H1 (cell line): ENCODE measurements at regions not wholly inside any gene's neighbourhood (a gene's known extent, or its start where the extent isn't known, plus 50 kb on each side); places are given as distances from the start of the nearest gene placed in this dataset.

ENCODE experiments used
- CTCF ChIA-PET: fragments of 300-600 bp; sonication (Branson Sonifier 250); formaldehyde crosslinking; loops from one replicate; lab custom pipeline; 2021; ENCODE audit not compliant: partially characterized antibody; lab: Charles Lee
- POLR2A ChIA-PET: fragments of 300-600 bp; sonication (Branson Sonifier 250); formaldehyde crosslinking; loops from one replicate; lab custom pipeline; 2021; ENCODE audit warnings: inconsistent platforms; ENCODE audit not compliant: partially characterized antibody; lab: Charles Lee
- DNase-seq, 2 experiments: peaks; one replicate each; pipeline versions ENCODE4 v3.0.0 to v3.0.0-alpha.2; 2010 to 2022; ENCODE audit warnings: low spot score in 2 of 2, low read depth in 1 of 2, mixed read lengths in 1 of 2
- FAIRE-seq: peaks from 2 replicates; lab custom pipeline; 2011; peaks lifted over from hg19 to GRCh38; lab: Jason Lieb, UNC
- H2AFZ ChIP-seq: 2 replicates; pipeline ENCODE4 v1.8.1; 2012; ENCODE audit warnings: low read length, inconsistent platforms
- H2AK5ac ChIP-seq: 2 replicates; pipeline ENCODE4 v1.6.1; 2013; ENCODE audit warnings: low read depth, low read length
- H2BK120ac ChIP-seq: replicated peaks from 2 replicates; pipeline ENCODE3; 2013; ENCODE audit warnings: low read depth, low read length, inconsistent platforms
- H2BK12ac ChIP-seq: 2 replicates; pipeline ENCODE4 v1.6.1; 2013; ENCODE audit warnings: low read depth, low read length
- H2BK15ac ChIP-seq: 2 replicates; pipeline ENCODE4 v1.6.1; 2013; ENCODE audit warnings: low read length
- H2BK20ac ChIP-seq: 2 replicates; pipeline ENCODE4 v1.6.1; 2013; ENCODE audit warnings: low read length
- H2BK5ac ChIP-seq: 2 replicates; pipeline ENCODE4 v1.6.1; 2013; ENCODE audit warnings: low read depth, low read length
- H3K14ac ChIP-seq: 2 replicates; pipeline ENCODE4 v1.6.1; 2013; ENCODE audit warnings: inconsistent platforms; ENCODE audit not compliant: insufficient read length
- H3K18ac ChIP-seq: 2 replicates; pipeline ENCODE4 v1.6.1; 2013; ENCODE audit warnings: low read length; ENCODE audit errors: extremely low read depth
- H3K23ac ChIP-seq: 2 replicates; pipeline ENCODE4 v1.6.1; 2013; ENCODE audit warnings: inconsistent platforms; ENCODE audit not compliant: insufficient read length
- H3K23me2 ChIP-seq: 2 replicates; pipeline ENCODE4 v1.6.1; 2013; ENCODE audit warnings: low read depth, low read length
- H3K27ac ChIP-seq: 2 replicates; pipeline ENCODE4 v1.6.1; 2011; ENCODE audit warnings: low read depth, low read length, inconsistent platforms
- H3K27me3 ChIP-seq, 4 experiments: replicated peaks in 1 of 4; 1 replicate in 1 of 4; 2 replicates in 3 of 4; pipeline versions ENCODE4 v1.6.1 to v1.8.1; 2011 to 2013; ENCODE audit warnings: low read length in 3 of 4, mild to moderate bottlenecking in 3 of 4, inconsistent platforms in 2 of 4, mixed read lengths in 2 of 4, moderate library complexity in 1 of 4; ENCODE audit not compliant: control insufficient read depth in 3 of 4, insufficient read depth in 3 of 4; ENCODE audit errors: extremely low read depth in 1 of 4
- H3K36me3 ChIP-seq, 4 experiments: 2 replicates each; pipeline versions ENCODE4 v1.6.1 to v1.8.1; 2011 to 2013; ENCODE audit warnings: mild to moderate bottlenecking in 4 of 4, low read length in 3 of 4, moderate library complexity in 2 of 4, control low read depth in 1 of 4, inconsistent platforms in 1 of 4; ENCODE audit not compliant: insufficient read depth in 4 of 4, control insufficient read depth in 2 of 4
- H3K4ac ChIP-seq: replicated peaks from 2 replicates; pipeline ENCODE3; 2013; ENCODE audit warnings: low read length, low read depth, mixed read lengths, inconsistent platforms; ENCODE audit not compliant: insufficient read length
- H3K4me1 ChIP-seq, 4 experiments: replicated peaks in 1 of 4; 1 replicate in 1 of 4; 2 replicates in 3 of 4; pipeline versions ENCODE4 v1.6.1 to v1.8.1; 2011 to 2013; ENCODE audit warnings: low read length in 3 of 4, inconsistent platforms in 2 of 4, mixed read lengths in 1 of 4; ENCODE audit not compliant: insufficient read depth in 4 of 4, control insufficient read depth in 3 of 4
- H3K4me2 ChIP-seq, 2 experiments: 2 replicates each; pipeline versions ENCODE4 v1.6.1 to v1.8.1; 2011 to 2013; ENCODE audit warnings: low read depth in 2 of 2, low read length in 2 of 2, control low read depth in 1 of 2, inconsistent platforms in 1 of 2, mild to moderate bottlenecking in 1 of 2; ENCODE audit not compliant: insufficient read depth in 1 of 2
- H3K4me3 ChIP-seq, 4 experiments: fragments of 200-600, 300-600 bp in 1 of 4; sonication (generic), shearing (Covaris generic), sonication (Bioruptor Twin) in 1 of 4; 2 replicates each; pipeline versions ENCODE4 v1.5.1 to v1.8.1; 2011 to 2016; ENCODE audit warnings: low read length in 4 of 4, low read depth in 3 of 4, control low read depth in 2 of 4, inconsistent platforms in 2 of 4, mild to moderate bottlenecking in 2 of 4, mixed read lengths in 1 of 4, moderate library complexity in 1 of 4; ENCODE audit not compliant: insufficient read depth in 2 of 4; ENCODE audit errors: extremely low read depth in 1 of 4
- H3K56ac ChIP-seq: replicated peaks from 2 replicates; pipeline ENCODE3; 2013; ENCODE audit warnings: low read depth, mild to moderate bottlenecking, mixed read lengths, low read length, inconsistent platforms; ENCODE audit not compliant: insufficient read length
- H3K79me1 ChIP-seq: 2 replicates; pipeline ENCODE4 v1.6.1; 2013; ENCODE audit warnings: low read depth, low read length, control low read depth
- H3K79me2 ChIP-seq, 2 experiments: 2 replicates each; pipeline versions ENCODE4 v1.6.1 to v1.8.1; 2012 to 2013; ENCODE audit warnings: low read length in 2 of 2, mild to moderate bottlenecking in 2 of 2, inconsistent platforms in 1 of 2; ENCODE audit not compliant: insufficient read depth in 2 of 2, control insufficient read depth in 1 of 2
- H3K9ac ChIP-seq, 4 experiments: replicated peaks in 1 of 4; 1 replicate in 1 of 4; 2 replicates in 3 of 4; pipeline versions ENCODE4 v1.6.1 to v1.8.1; 2011 to 2013; ENCODE audit warnings: low read depth in 3 of 4, low read length in 3 of 4, control low read depth in 2 of 4, mild to moderate bottlenecking in 2 of 4, moderate library complexity in 2 of 4, inconsistent platforms in 1 of 4; ENCODE audit errors: extremely low read depth in 1 of 4
- H3K9me3 ChIP-seq, 2 experiments: 2 replicates each; pipeline versions ENCODE4 v1.6.1 to v1.8.1; 2012 to 2013; ENCODE audit warnings: mild to moderate bottlenecking in 2 of 2, moderate library complexity in 2 of 2, control low read depth in 1 of 2, inconsistent platforms in 1 of 2, low read depth in 1 of 2, low read length in 1 of 2, mixed read lengths in 1 of 2; ENCODE audit not compliant: insufficient read depth in 2 of 2
- H4K20me1 ChIP-seq, 2 experiments: replicated peaks in 1 of 2; 2 replicates each; pipeline versions ENCODE3 to v1.8.1; 2011 to 2013; ENCODE audit warnings: inconsistent platforms in 2 of 2, low read length in 2 of 2, mild to moderate bottlenecking in 1 of 2; ENCODE audit not compliant: insufficient read depth in 2 of 2, control insufficient read depth in 1 of 2
- H4K5ac ChIP-seq: 2 replicates; pipeline ENCODE4 v1.6.1; 2013; ENCODE audit warnings: low read length, low read depth, mixed read lengths, inconsistent platforms; ENCODE audit not compliant: insufficient read length
- H4K8ac ChIP-seq: 2 replicates; pipeline ENCODE4 v1.8.0; 2013; ENCODE audit warnings: mild to moderate bottlenecking, moderate library complexity, low read length, inconsistent platforms; ENCODE audit not compliant: insufficient read depth; ENCODE audit errors: extremely low read depth
- H4K91ac ChIP-seq: replicated peaks from 2 replicates; pipeline ENCODE3; 2013; ENCODE audit warnings: low read length, mixed read lengths, inconsistent platforms; ENCODE audit not compliant: insufficient read length
- NRF1 ChIP-seq: IDR thresholded peaks from 2 replicates; pipeline ENCODE4 v1.6.1; 2011; ENCODE audit warnings: mild to moderate bottlenecking, low read depth, low read length, improper control_type of control experiment
- RNF2 ChIP-seq: fragments of 200-900, 300-1000 bp; sonication (generic); IDR thresholded peaks from 2 replicates; pipeline ENCODE4 v1.7.1; 2016; ENCODE audit warnings: borderline replicate concordance, low read depth, mild to moderate bottlenecking, antibody characterized with exemption, low read length; ENCODE audit not compliant: poor library complexity, severe bottlenecking; ENCODE audit errors: missing control alignments
- WGBS, 2 experiments: shearing (Covaris generic) in 1 of 2; methylation state at CpG; one replicate each; pipeline versions ENCODE4 v1.1.6 to v1.1.7; 2013 to 2015; ENCODE audit warnings: low lambda C conversion rate in 2 of 2, mixed read lengths in 2 of 2, inconsistent platforms in 1 of 2, low coverage in 1 of 2, missing lambda C conversion rate in 1 of 2; ENCODE audit not compliant: insufficient replicate concordance in 2 of 2, insufficient coverage in 1 of 2, insufficient read length in 1 of 2; ENCODE audit errors: extremely low coverage in 1 of 2, missing lambda C conversion rate in 1 of 2; 5-methylcytosine and 5-hydroxymethylcytosine counted together

DNA sequence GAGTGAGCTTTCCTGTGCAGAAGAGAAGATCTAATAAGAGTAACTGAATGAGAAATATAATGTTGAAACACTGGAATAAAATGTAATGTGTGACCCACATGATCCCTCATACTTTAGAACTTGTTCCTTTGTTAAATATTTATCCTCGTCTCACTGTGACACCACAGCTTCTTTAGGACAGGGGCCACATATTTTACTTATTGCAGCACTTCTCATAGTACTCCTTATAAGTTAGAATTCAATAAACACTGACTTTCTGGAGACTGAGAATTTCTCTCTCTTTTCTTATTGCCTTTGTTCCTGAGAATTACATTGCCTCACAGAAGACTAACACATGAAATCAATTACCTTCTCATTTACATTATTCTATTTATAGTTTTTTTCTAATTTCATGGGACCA lies 1234.6 kb upstream of the CHAC2 start:
- DNase-seq = no peak
- POLR2A ChIA-PET = no interaction called here

More for the DNA sequence above, 1234.6 kb upstream of the CHAC2 start:
- H3K14ac ChIP-seq = no peak overlapping the region
- H3K9ac ChIP-seq = no peak overlapping the region
- H2AFZ ChIP-seq = no peak overlapping the region
- H2BK120ac ChIP-seq = no peak overlapping the region
- no peak overlapping the region for H4K5ac ChIP-seq
- no peak for TF ChIP-seq RNF2
- no peak for TF ChIP-seq NRF1
- no peaks in the 10 kb centered on the region for H3K27me3 ChIP-seq
- CTCF ChIA-PET = interaction anchor here (0.6 kb wide), 1 partner anchor 1117 kb away, joined by 3 read pairs; no protein-coding TSS in a partner anchor
- H3K4me1 ChIP-seq = no peaks in the 10 kb centered on the region
- no peak overlapping the region for H3K56ac ChIP-seq
- H3K79me2 ChIP-seq = no peaks in the 10 kb centered on the region
- H3K23me2 ChIP-seq = no peaks in the 10 kb centered on the region
- H2BK20ac ChIP-seq = no peak overlapping the region
- H4K20me1 ChIP-seq = no peaks in the 10 kb centered on the region
- no peak overlapping the region for H2BK12ac ChIP-seq
- no peak overlapping the region for H3K4me2 ChIP-seq
- no peak overlapping the region for H3K18ac ChIP-seq
- FAIRE-seq = no peak
- H3K23ac ChIP-seq = no peak overlapping the region
- H3K9me3 ChIP-seq = no peaks in the 10 kb centered on the region
- H4K91ac ChIP-seq = no peak overlapping the region
- no peak overlapping the region for H3K4ac ChIP-seq
- 92% methylated on average over 1 of the region's 1 CpG; no CpG with 5 or more reads in 1 of the 2 experiments for WGBS, 2 experiments
- no peak overlapping the region for H2BK5ac ChIP-seq
- no peaks in the 10 kb centered on the region for H3K79me1 ChIP-seq
- H3K27ac ChIP-seq = no peak overlapping the region
- H2BK15ac ChIP-seq = no peak overlapping the region
- H2AK5ac ChIP-seq = no peak overlapping the region
- H4K8ac ChIP-seq = no peak overlapping the region
- no peak overlapping the region for H3K4me3 ChIP-seq
- no peaks in the 10 kb centered on the region for H3K36me3 ChIP-seq
